H1 (cell line): ENCODE measurements at regions not wholly inside any gene's neighbourhood (a gene's known extent, or its start where the extent isn't known, plus 50 kb on each side); places are given as distances from the start of the nearest gene placed in this dataset.

ENCODE experiments used
- CTCF ChIA-PET: fragments of 300-600 bp; sonication (Branson Sonifier 250); formaldehyde crosslinking; loops from one replicate; lab custom pipeline; 2021; ENCODE audit not compliant: partially characterized antibody; lab: Charles Lee
- POLR2A ChIA-PET: fragments of 300-600 bp; sonication (Branson Sonifier 250); formaldehyde crosslinking; loops from one replicate; lab custom pipeline; 2021; ENCODE audit warnings: inconsistent platforms; ENCODE audit not compliant: partially characterized antibody; lab: Charles Lee
- DNase-seq, 2 experiments: peaks; one replicate each; pipeline versions ENCODE4 v3.0.0 to v3.0.0-alpha.2; 2010 to 2022; ENCODE audit warnings: low spot score in 2 of 2, low read depth in 1 of 2, mixed read lengths in 1 of 2
- FAIRE-seq: peaks from 2 replicates; lab custom pipeline; 2011; peaks lifted over from hg19 to GRCh38; lab: Jason Lieb, UNC
- H2AFZ ChIP-seq: 2 replicates; pipeline ENCODE4 v1.8.1; 2012; ENCODE audit warnings: low read length, inconsistent platforms
- H2AK5ac ChIP-seq: 2 replicates; pipeline ENCODE4 v1.6.1; 2013; ENCODE audit warnings: low read depth, low read length
- H2BK120ac ChIP-seq: replicated peaks from 2 replicates; pipeline ENCODE3; 2013; ENCODE audit warnings: low read depth, low read length, inconsistent platforms
- H2BK12ac ChIP-seq: 2 replicates; pipeline ENCODE4 v1.6.1; 2013; ENCODE audit warnings: low read depth, low read length
- H2BK15ac ChIP-seq: 2 replicates; pipeline ENCODE4 v1.6.1; 2013; ENCODE audit warnings: low read length
- H2BK20ac ChIP-seq: 2 replicates; pipeline ENCODE4 v1.6.1; 2013; ENCODE audit warnings: low read length
- H2BK5ac ChIP-seq: 2 replicates; pipeline ENCODE4 v1.6.1; 2013; ENCODE audit warnings: low read depth, low read length
- H3K14ac ChIP-seq: 2 replicates; pipeline ENCODE4 v1.6.1; 2013; ENCODE audit warnings: inconsistent platforms; ENCODE audit not compliant: insufficient read length
- H3K18ac ChIP-seq: 2 replicates; pipeline ENCODE4 v1.6.1; 2013; ENCODE audit warnings: low read length; ENCODE audit errors: extremely low read depth
- H3K23ac ChIP-seq: 2 replicates; pipeline ENCODE4 v1.6.1; 2013; ENCODE audit warnings: inconsistent platforms; ENCODE audit not compliant: insufficient read length
- H3K23me2 ChIP-seq: 2 replicates; pipeline ENCODE4 v1.6.1; 2013; ENCODE audit warnings: low read depth, low read length
- H3K27ac ChIP-seq: 2 replicates; pipeline ENCODE4 v1.6.1; 2011; ENCODE audit warnings: low read depth, low read length, inconsistent platforms
- H3K27me3 ChIP-seq, 4 experiments: replicated peaks in 1 of 4; 1 replicate in 1 of 4; 2 replicates in 3 of 4; pipeline versions ENCODE4 v1.6.1 to v1.8.1; 2011 to 2013; ENCODE audit warnings: low read length in 3 of 4, mild to moderate bottlenecking in 3 of 4, inconsistent platforms in 2 of 4, mixed read lengths in 2 of 4, moderate library complexity in 1 of 4; ENCODE audit not compliant: control insufficient read depth in 3 of 4, insufficient read depth in 3 of 4; ENCODE audit errors: extremely low read depth in 1 of 4
- H3K36me3 ChIP-seq, 4 experiments: 2 replicates each; pipeline versions ENCODE4 v1.6.1 to v1.8.1; 2011 to 2013; ENCODE audit warnings: mild to moderate bottlenecking in 4 of 4, low read length in 3 of 4, moderate library complexity in 2 of 4, control low read depth in 1 of 4, inconsistent platforms in 1 of 4; ENCODE audit not compliant: insufficient read depth in 4 of 4, control insufficient read depth in 2 of 4
- H3K4ac ChIP-seq: replicated peaks from 2 replicates; pipeline ENCODE3; 2013; ENCODE audit warnings: low read length, low read depth, mixed read lengths, inconsistent platforms; ENCODE audit not compliant: insufficient read length
- H3K4me1 ChIP-seq, 4 experiments: replicated peaks in 1 of 4; 1 replicate in 1 of 4; 2 replicates in 3 of 4; pipeline versions ENCODE4 v1.6.1 to v1.8.1; 2011 to 2013; ENCODE audit warnings: low read length in 3 of 4, inconsistent platforms in 2 of 4, mixed read lengths in 1 of 4; ENCODE audit not compliant: insufficient read depth in 4 of 4, control insufficient read depth in 3 of 4
- H3K4me2 ChIP-seq, 2 experiments: 2 replicates each; pipeline versions ENCODE4 v1.6.1 to v1.8.1; 2011 to 2013; ENCODE audit warnings: low read depth in 2 of 2, low read length in 2 of 2, control low read depth in 1 of 2, inconsistent platforms in 1 of 2, mild to moderate bottlenecking in 1 of 2; ENCODE audit not compliant: insufficient read depth in 1 of 2
- H3K4me3 ChIP-seq, 4 experiments: fragments of 200-600, 300-600 bp in 1 of 4; sonication (generic), shearing (Covaris generic), sonication (Bioruptor Twin) in 1 of 4; 2 replicates each; pipeline versions ENCODE4 v1.5.1 to v1.8.1; 2011 to 2016; ENCODE audit warnings: low read length in 4 of 4, low read depth in 3 of 4, control low read depth in 2 of 4, inconsistent platforms in 2 of 4, mild to moderate bottlenecking in 2 of 4, mixed read lengths in 1 of 4, moderate library complexity in 1 of 4; ENCODE audit not compliant: insufficient read depth in 2 of 4; ENCODE audit errors: extremely low read depth in 1 of 4
- H3K56ac ChIP-seq: replicated peaks from 2 replicates; pipeline ENCODE3; 2013; ENCODE audit warnings: low read depth, mild to moderate bottlenecking, mixed read lengths, low read length, inconsistent platforms; ENCODE audit not compliant: insufficient read length
- H3K79me1 ChIP-seq: 2 replicates; pipeline ENCODE4 v1.6.1; 2013; ENCODE audit warnings: low read depth, low read length, control low read depth
- H3K79me2 ChIP-seq, 2 experiments: 2 replicates each; pipeline versions ENCODE4 v1.6.1 to v1.8.1; 2012 to 2013; ENCODE audit warnings: low read length in 2 of 2, mild to moderate bottlenecking in 2 of 2, inconsistent platforms in 1 of 2; ENCODE audit not compliant: insufficient read depth in 2 of 2, control insufficient read depth in 1 of 2
- H3K9ac ChIP-seq, 4 experiments: replicated peaks in 1 of 4; 1 replicate in 1 of 4; 2 replicates in 3 of 4; pipeline versions ENCODE4 v1.6.1 to v1.8.1; 2011 to 2013; ENCODE audit warnings: low read depth in 3 of 4, low read length in 3 of 4, control low read depth in 2 of 4, mild to moderate bottlenecking in 2 of 4, moderate library complexity in 2 of 4, inconsistent platforms in 1 of 4; ENCODE audit errors: extremely low read depth in 1 of 4
- H3K9me3 ChIP-seq, 2 experiments: 2 replicates each; pipeline versions ENCODE4 v1.6.1 to v1.8.1; 2012 to 2013; ENCODE audit warnings: mild to moderate bottlenecking in 2 of 2, moderate library complexity in 2 of 2, control low read depth in 1 of 2, inconsistent platforms in 1 of 2, low read depth in 1 of 2, low read length in 1 of 2, mixed read lengths in 1 of 2; ENCODE audit not compliant: insufficient read depth in 2 of 2
- H4K20me1 ChIP-seq, 2 experiments: replicated peaks in 1 of 2; 2 replicates each; pipeline versions ENCODE3 to v1.8.1; 2011 to 2013; ENCODE audit warnings: inconsistent platforms in 2 of 2, low read length in 2 of 2, mild to moderate bottlenecking in 1 of 2; ENCODE audit not compliant: insufficient read depth in 2 of 2, control insufficient read depth in 1 of 2
- H4K5ac ChIP-seq: 2 replicates; pipeline ENCODE4 v1.6.1; 2013; ENCODE audit warnings: low read length, low read depth, mixed read lengths, inconsistent platforms; ENCODE audit not compliant: insufficient read length
- H4K8ac ChIP-seq: 2 replicates; pipeline ENCODE4 v1.8.0; 2013; ENCODE audit warnings: mild to moderate bottlenecking, moderate library complexity, low read length, inconsistent platforms; ENCODE audit not compliant: insufficient read depth; ENCODE audit errors: extremely low read depth
- H4K91ac ChIP-seq: replicated peaks from 2 replicates; pipeline ENCODE3; 2013; ENCODE audit warnings: low read length, mixed read lengths, inconsistent platforms; ENCODE audit not compliant: insufficient read length
- CHD2 ChIP-seq: IDR thresholded peaks from 2 replicates; pipeline ENCODE4 v1.6.1; 2012; ENCODE audit warnings: low read length, improper control_type of control experiment
- GTF2F1 ChIP-seq: IDR thresholded peaks from 2 replicates; pipeline ENCODE4 v1.6.1; 2012; ENCODE audit warnings: low read depth, low read length, improper control_type of control experiment, borderline replicate concordance
- WGBS, 2 experiments: shearing (Covaris generic) in 1 of 2; methylation state at CpG; one replicate each; pipeline versions ENCODE4 v1.1.6 to v1.1.7; 2013 to 2015; ENCODE audit warnings: low lambda C conversion rate in 2 of 2, mixed read lengths in 2 of 2, inconsistent platforms in 1 of 2, low coverage in 1 of 2, missing lambda C conversion rate in 1 of 2; ENCODE audit not compliant: insufficient replicate concordance in 2 of 2, insufficient coverage in 1 of 2, insufficient read length in 1 of 2; ENCODE audit errors: extremely low coverage in 1 of 2, missing lambda C conversion rate in 1 of 2; 5-methylcytosine and 5-hydroxymethylcytosine counted together

- no peak overlapping the region for H4K91ac ChIP-seq
- H2BK120ac ChIP-seq = no peak overlapping the region
- H3K18ac ChIP-seq = no peak overlapping the region
- no peaks in the 10 kb centered on the region for H3K23me2 ChIP-seq
- H3K4ac ChIP-seq = no peak overlapping the region
- no peak overlapping the region for H3K27ac ChIP-seq
- H3K27me3 ChIP-seq = no peaks in the 10 kb centered on the region
- FAIRE-seq (no peak), DNase-seq (no peak)
- no peak overlapping the region for H3K23ac ChIP-seq
- no peaks in the 10 kb centered on the region for H3K36me3 ChIP-seq
- ChIA-PET CTCF (no interaction called here), POLR2A (no interaction called here)
- H4K5ac ChIP-seq = no peak overlapping the region
- no peaks in the 10 kb centered on the region for H3K79me2 ChIP-seq
- no peak for TF ChIP-seq CHD2
- TF ChIP-seq GTF2F1 = no peak
- H2BK15ac ChIP-seq = no peak overlapping the region
- H3K56ac ChIP-seq = no peak overlapping the region
- no peak overlapping the region for H2BK5ac ChIP-seq
- no peak overlapping the region for H2BK12ac ChIP-seq
- H3K4me3 ChIP-seq = no peak overlapping the region
- no peak overlapping the region for H2AK5ac ChIP-seq
- no peaks in the 10 kb centered on the region for H3K9me3 ChIP-seq
- WGBS, 2 experiments = 91% methylated on average over 3 of the region's 3 CpGs; no CpG with 5 or more reads in 1 of the 2 experiments
- H4K8ac ChIP-seq = no peak overlapping the region
- H4K20me1 ChIP-seq = no peaks in the 10 kb centered on the region
- H3K4me1 ChIP-seq = no peaks in the 10 kb centered on the region
- H2BK20ac ChIP-seq = no peak overlapping the region
- H3K9ac ChIP-seq = no peak overlapping the region
- H2AFZ ChIP-seq = no peak overlapping the region
- H3K4me2 ChIP-seq = no peak overlapping the region
- H3K79me1 ChIP-seq = no peaks in the 10 kb centered on the region
- no peak overlapping the region for H3K14ac ChIP-seq
Observed at GRCh38 chr2:198697218-198697617, 760.5 kb downstream of the SATB2 start.
